HCT116 (cell line): ENCODE measurements at regions not wholly inside any gene's neighbourhood (a gene's known extent, or its start where the extent isn't known, plus 50 kb on each side); places are given as distances from the start of the nearest gene placed in this dataset.

Experiments used
- ATAC-seq: fragments of 200-7000 bp; cut with Tn5 transposase; 2 replicates; pipeline ENCODE4 v1.9.1; 2020; ENCODE audit warnings: mild to moderate bottlenecking, moderate library complexity
- BruUV-seq: library from RNA; stranded (reverse); fragments of 400-500 nt; replicated peaks from 2 replicates; lab custom pipeline; 2021; lab: Mats Ljungman, UMichigan
- CTCF ChIA-PET: fragments of 300-600 bp; sonication (Branson Sonifier 250); formaldehyde crosslinking; loops from one replicate; lab custom pipeline; 2021; ENCODE audit warnings: antibody characterized with exemption; lab: Charles Lee
- POLR2A ChIA-PET: fragments of 300-600, 350-600 bp; sonication (Branson Sonifier 250); formaldehyde crosslinking; loops from one replicate; lab custom pipeline; 2021; ENCODE audit warnings: antibody characterized with exemption; lab: Charles Lee
- RAD21 ChIA-PET, 2 experiments: fragments of 300-600 bp; sonication (Branson Sonifier 250); formaldehyde crosslinking; loops; one replicate each; lab custom pipeline; 2023; ENCODE audit warnings: low total read pairs in 2 of 2; ENCODE audit not compliant: uncharacterized antibody in 2 of 2, unreplicated experiment in 2 of 2, low non-redundant PET in 1 of 2; lab: Charles Lee
- DNase-seq: peaks from one replicate; pipeline ENCODE4 v3.0.0-alpha.2; 2010; ENCODE audit warnings: low read depth, low spot score
- H2AFZ ChIP-seq: fragments of 200-600 bp; shearing (Covaris generic), sonication (generic); 2 replicates; pipeline ENCODE4 v1.6.1; 2017; ENCODE audit warnings: low read depth, mixed run types, mixed read lengths, antibody characterized with exemption, low read length; ENCODE audit not compliant: poor library complexity, severe bottlenecking
- H3K27ac ChIP-seq: 2 replicates; pipeline ENCODE4 v1.5.1; 2012; ENCODE audit warnings: low read depth, low read length
- H3K27me3 ChIP-seq: fragments of 200-600 bp; sonication (generic); 2 replicates; pipeline ENCODE4 v1.6.1; 2016; ENCODE audit warnings: mixed run types, low read length, mixed read lengths; ENCODE audit not compliant: insufficient read depth
- H3K36me3 ChIP-seq, 2 experiments: fragments of 200-500 bp in 1 of 2; fragments of 200-600 bp in 1 of 2; sonication (Bioruptor generic) in 1 of 2; sonication (generic) in 1 of 2; 2 replicates each; pipeline versions ENCODE4 v1.5.1 to v1.6.1; 2014 to 2016; ENCODE audit warnings: low read length in 2 of 2, inconsistent platforms in 1 of 2, mixed read lengths in 1 of 2, mixed run types in 1 of 2; ENCODE audit not compliant: insufficient read depth in 2 of 2, control insufficient read depth in 1 of 2
- H3K4me1 ChIP-seq, 2 experiments: fragments of 200-600 bp in 1 of 2; sonication (generic) in 1 of 2; 2 replicates each; pipeline versions ENCODE4 v1.5.1 to v1.6.1; 2012 to 2017; ENCODE audit warnings: low read length in 2 of 2, inconsistent platforms in 1 of 2, mild to moderate bottlenecking in 1 of 2, mixed read lengths in 1 of 2, mixed run types in 1 of 2, moderate library complexity in 1 of 2; ENCODE audit not compliant: insufficient read depth in 2 of 2, control insufficient read depth in 1 of 2
- H3K4me2 ChIP-seq: fragments of 200-600 bp; sonication (generic); 2 replicates; pipeline ENCODE4 v1.6.1; 2017; ENCODE audit warnings: mixed run types, low read length, mixed read lengths
- H3K4me3 ChIP-seq, 2 experiments: fragments of 200-600 bp in 1 of 2; sonication (generic) in 1 of 2; replicated peaks in 1 of 2; 2 replicates each; pipeline ENCODE4 v1.5.1; 2011 to 2016; ENCODE audit warnings: low read length in 2 of 2, control low read depth in 1 of 2, low read depth in 1 of 2, mild to moderate bottlenecking in 1 of 2, mixed read lengths in 1 of 2, mixed run types in 1 of 2
- H3K79me2 ChIP-seq: fragments of 200-600 bp; sonication (generic); 2 replicates; pipeline ENCODE4 v1.6.1; 2017; ENCODE audit warnings: mild to moderate bottlenecking, mixed run types, low read length, moderate library complexity, mixed read lengths; ENCODE audit not compliant: insufficient read depth
- H3K9ac ChIP-seq: fragments of 200-600 bp; sonication (generic); 2 replicates; pipeline ENCODE4 v1.6.1; 2016; ENCODE audit warnings: low read length, mixed read lengths
- H3K9me2 ChIP-seq: fragments of 200-600 bp; sonication (generic), shearing (Covaris generic); 2 replicates; pipeline ENCODE4 v1.6.1; 2017; ENCODE audit warnings: mixed run types, mild to moderate bottlenecking, moderate library complexity; ENCODE audit not compliant: insufficient read depth
- H3K9me3 ChIP-seq, 2 experiments: fragments of 200-500 bp in 1 of 2; fragments of 200-600 bp in 1 of 2; sonication (Bioruptor generic) in 1 of 2; sonication (generic) in 1 of 2; 2 replicates each; pipeline ENCODE4 v1.6.1; 2014 to 2017; ENCODE audit warnings: low read length in 2 of 2, mixed read lengths in 2 of 2, inconsistent platforms in 1 of 2, low read depth in 1 of 2, mild to moderate bottlenecking in 1 of 2, mixed run types in 1 of 2, moderate library complexity in 1 of 2; ENCODE audit not compliant: control insufficient read depth in 1 of 2, insufficient read depth in 1 of 2
- H4K20me1 ChIP-seq: fragments of 200-600 bp; sonication (generic), shearing (Covaris generic); 2 replicates; pipeline ENCODE4 v1.6.1; 2017; ENCODE audit warnings: mixed run types, mild to moderate bottlenecking, moderate library complexity; ENCODE audit not compliant: insufficient read depth
- CTCF ChIP-seq, 3 experiments: fragments of 200-600 bp in 1 of 3; sonication (generic) in 1 of 3; IDR thresholded peaks in 2 of 3; conservative IDR thresholded peaks in 1 of 3; 2 replicates each; pipeline ENCODE4 v1.5.1; 2012 to 2017; ENCODE audit warnings: low read depth in 2 of 3, low read length in 2 of 3, antibody characterized with exemption in 1 of 3, borderline replicate concordance in 1 of 3, control low read depth in 1 of 3, mild to moderate bottlenecking in 1 of 3, mixed read lengths in 1 of 3, mixed run types in 1 of 3, moderate library complexity in 1 of 3; ENCODE audit not compliant: insufficient read depth in 1 of 3
- SRF ChIP-seq: IDR thresholded peaks from 2 replicates; pipeline ENCODE4 v1.6.1; 2012; ENCODE audit warnings: low read depth
- TCF7L2 ChIP-seq: IDR thresholded peaks from 2 replicates; pipeline ENCODE4 v1.7.0; 2011; ENCODE audit warnings: borderline replicate concordance, inconsistent platforms; ENCODE audit not compliant: insufficient read depth, insufficient read length; ENCODE audit errors: extremely low read depth
- intact Hi-C: fragments of 100-400 bp; cut with micrococcal nuclease; formaldehyde crosslinking; loops from 2 replicates; pipeline ENCODE4 v1.10.0; 2022

DNA sequence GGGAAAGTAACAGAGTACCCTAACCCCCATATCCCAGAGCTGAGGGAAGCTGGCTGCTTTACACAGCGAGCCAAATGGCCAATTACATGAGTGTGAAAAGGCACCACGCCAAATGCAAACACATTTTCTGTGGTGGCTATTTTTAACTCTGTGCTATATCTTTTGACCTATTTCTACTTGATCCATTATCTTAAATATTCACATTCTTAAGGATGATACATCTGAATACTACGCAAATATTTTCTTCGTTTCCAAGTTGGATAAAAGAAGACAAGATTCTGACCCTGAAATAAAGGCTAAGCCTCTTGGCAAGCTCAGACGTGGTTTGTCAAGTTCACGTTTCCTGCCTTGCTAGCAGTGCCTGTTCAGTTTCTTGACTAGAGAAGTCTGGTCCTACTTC is 146.7 kb upstream of the TMEM196 start (continued):
- TF ChIP-seq TCF7L2 (no peak), CTCF (IDR thresholded peaks at IDR 0.05 in 2 of 3, conservative IDR thresholded peaks at IDR 0.05 in 1 of 3; ENCODE audit: borderline replicate concordance in 1 of 3, insufficient read depth in 1 of 3, low read depth in 2 of 3, low read length in 2 of 3) (no peak)
- TF ChIP-seq, all 23 proteins: peak for 0

- Histone ChIP-seq H2AFZ (no peak overlapping the region), H3K4me1 (peaks cover 17 to 25% of the 10 kb centered on the region in 2 experiments), H3K9me2 (no peaks in the 10 kb centered on the region), H4K20me1 (no peaks in the 10 kb centered on the region), H3K27me3 (no peaks in the 10 kb centered on the region), H3K36me3 (no peaks in the 10 kb centered on the region), H3K4me2 (no peak overlapping the region), H3K9ac (no peak overlapping the region), H3K9me3 (peaks cover 0 to 6% of the 10 kb centered on the region in 2 experiments; a peak in 1 of 4 replicates), H3K79me2 (no peaks in the 10 kb centered on the region), H3K27ac (no peak overlapping the region), H3K4me3 (no peak overlapping the region)
- BruUV-seq: no TSS peak
- intact Hi-C loops: no loop called here
- no peak for TF ChIP-seq SRF
- no peak for DNase-seq
- RAD21 ChIA-PET: no interaction called here
- POLR2A ChIA-PET: no interaction called here
- no peak for ATAC-seq
- CTCF ChIA-PET: no interaction called here
Observed at GRCh38 chr7:19919261-19920095, 146.1 kb upstream of the TMEM196 start.
